HT1080 (cell line): ENCODE measurements at regions not wholly inside any gene's neighbourhood (a gene's known extent, or its start where the extent isn't known, plus 50 kb on each side); places are given as distances from the start of the nearest gene placed in this dataset.
A peak's percentile ranks its signal among the peaks of the same experiment; 100 is the strongest.
"Not testable (repeated sequence)": the region's sequence is repeated elsewhere in the genome, so short reads cannot be mapped to it uniquely, and the experiment has no call there.

Source experiments
- DNase-seq: peaks from one replicate; pipeline ENCODE4 v3.0.0-alpha.2; 2015; ENCODE audit warnings: low read depth

GRCh38 chr13:61358599-61358998 is 57.0 kb downstream of the PCDH20 start:
- no peak for DNase-seq

GRCh38 chr13:61350341-61350740 is 65.3 kb downstream of the PCDH20 start:
- no peak for DNase-seq

DNA sequence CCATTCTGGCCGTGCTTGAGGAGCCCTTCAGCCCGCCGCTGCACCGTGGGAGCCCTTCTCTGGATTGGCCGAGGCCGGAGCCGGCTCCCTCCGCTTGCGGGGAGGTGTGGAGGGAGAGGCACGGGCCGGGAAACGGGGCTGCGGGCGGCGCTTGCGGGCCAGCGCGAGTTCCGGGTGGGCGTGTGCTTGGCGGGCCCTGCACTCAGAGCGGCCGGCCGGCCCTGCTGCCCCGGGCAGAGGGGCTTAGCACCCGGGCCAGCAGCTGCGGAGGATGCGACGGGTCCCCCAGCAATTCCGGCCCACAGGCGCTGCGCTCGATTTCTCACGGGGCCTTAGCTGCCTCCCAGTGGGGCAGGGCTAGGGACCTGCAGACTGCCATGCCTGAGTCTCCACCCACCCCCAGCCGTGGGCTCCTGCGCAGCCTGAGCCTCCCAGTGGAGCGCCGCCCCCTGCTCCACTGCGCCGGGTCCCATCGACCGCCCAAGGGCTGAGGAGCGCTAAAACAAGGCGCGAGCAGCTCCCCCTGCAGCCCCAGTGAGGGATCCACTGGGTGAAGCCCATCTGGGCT is 76.5 kb downstream of the PCDH20 start:
- DNase-seq, result no peak

DNA sequence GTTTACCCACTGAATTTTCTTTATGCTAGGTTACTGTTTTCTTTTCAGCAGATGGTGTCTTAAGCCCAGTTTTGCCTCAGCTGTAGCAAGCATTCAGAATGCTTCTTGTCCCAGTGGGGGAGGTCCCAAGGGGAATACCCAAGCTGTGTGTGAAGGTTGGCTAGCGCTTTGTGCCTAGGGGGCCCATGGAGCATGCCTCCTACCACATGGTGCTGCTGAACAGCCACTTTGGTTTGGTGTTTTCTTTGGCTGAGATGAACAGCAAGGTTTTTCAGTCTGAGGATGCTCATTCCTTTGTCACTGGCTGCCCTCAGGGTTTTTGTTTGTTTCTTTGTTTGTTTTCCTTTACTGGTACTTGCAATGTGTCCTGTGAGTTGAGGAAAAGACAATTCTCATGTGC is 99.0 kb downstream of the PCDH20 start:
- no peak for DNase-seq

- DNase-seq, result no peak
These were observed 121.0 kb downstream of the PCDH20 start for GRCh38 chr13:61294467-61295191.

DNA sequence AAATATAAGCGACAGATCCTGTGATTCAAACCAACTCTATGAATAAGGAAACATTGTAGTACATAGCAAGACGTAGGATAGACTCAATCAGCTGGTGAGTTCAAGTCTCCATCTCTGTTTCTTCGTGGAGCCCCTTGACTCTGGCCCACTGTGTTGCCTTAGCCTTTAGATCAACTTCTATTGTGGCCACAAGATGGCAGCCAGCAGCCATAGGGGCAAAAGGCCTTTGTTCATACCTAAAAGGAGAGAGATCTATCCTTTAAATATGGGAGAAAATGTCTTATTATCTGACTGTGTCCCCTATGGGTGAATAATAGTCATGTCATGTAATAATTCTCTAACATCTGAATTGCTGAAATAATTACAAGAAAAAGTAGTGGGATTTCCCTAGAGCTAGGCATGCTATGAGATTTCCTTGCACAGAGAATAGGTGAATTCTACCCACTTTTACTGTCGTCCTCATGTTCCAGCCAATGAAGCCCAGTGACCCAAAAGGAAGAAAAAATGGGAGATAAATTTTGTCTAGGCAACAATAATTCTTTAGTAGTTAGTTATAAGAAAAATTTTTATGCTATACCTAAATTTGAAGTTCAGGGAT is 129.4 kb downstream of the PCDH20 start:
- DNase-seq, result peak; percentile 36

- DNase-seq, result no peak
These were observed 137.9 kb downstream of the PCDH20 start for GRCh38 chr13:61277586-61278276.

GRCh38 chr13:61277088-61277487 is 138.6 kb downstream of the PCDH20 start:
- DNase-seq, result no peak

GRCh38 chr13:61276401-61276800 is 139.2 kb downstream of the PCDH20 start:
- DNase-seq, result no peak

GRCh38 chr13:61275736-61276135 is 139.9 kb downstream of the PCDH20 start:
- DNase-seq, result no peak

DNA sequence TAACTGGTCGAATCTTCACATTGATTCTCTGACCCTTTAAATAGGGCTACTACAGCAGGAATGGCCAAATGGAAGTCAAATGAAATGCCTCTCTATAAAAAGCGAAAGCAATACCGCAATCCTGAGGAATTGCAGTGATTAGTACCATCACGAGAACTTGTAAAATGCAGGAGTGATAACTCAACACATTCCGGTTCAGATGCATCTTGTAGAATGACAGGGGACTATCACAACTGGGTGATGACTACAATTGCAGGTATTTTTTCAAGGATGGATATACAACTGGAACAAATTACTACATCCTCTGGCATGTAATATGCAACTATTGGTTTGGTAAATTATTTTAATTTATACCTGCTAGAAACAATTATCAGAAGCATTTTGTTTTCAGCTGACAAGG is 140.4 kb downstream of the PCDH20 start:
- DNase-seq, result no peak

- not testable (repeated sequence) for DNase-seq
These were observed 148.8 kb downstream of the PCDH20 start for GRCh38 chr13:61266896-61267295.

DNA sequence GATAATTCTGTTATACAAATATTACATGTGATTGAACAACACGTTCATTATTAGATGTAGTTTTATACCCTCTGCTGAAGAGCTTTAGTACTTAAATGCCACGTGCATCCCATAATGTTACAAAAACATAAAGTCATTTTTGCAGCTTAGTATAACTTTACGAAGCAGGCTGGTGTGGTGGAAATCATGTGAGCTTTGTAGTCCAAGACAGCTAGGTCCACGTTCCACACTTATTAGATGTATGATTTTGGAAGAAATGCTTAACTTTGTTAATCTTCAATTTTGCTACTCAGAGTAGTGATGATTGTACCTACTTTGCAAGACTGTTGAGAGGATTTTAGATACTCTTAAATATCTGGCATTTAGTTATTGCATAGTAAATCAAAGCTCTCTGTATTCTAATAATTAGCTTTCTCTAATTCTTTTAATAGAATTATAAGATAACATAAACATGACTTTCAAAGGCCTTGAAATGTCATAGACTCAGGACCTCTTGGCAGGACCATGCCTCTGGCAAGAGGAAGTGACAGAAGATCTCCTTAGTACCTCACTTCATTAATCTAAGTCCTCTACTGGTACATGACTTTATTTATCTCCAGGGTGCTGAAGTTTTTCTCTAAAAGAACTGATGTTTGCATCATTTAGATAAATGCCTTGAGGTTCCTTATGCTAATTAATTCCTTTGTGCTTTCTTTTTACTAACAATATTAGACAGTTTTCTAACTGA is 153.7 kb downstream of the PCDH20 start:
- no peak for DNase-seq

GRCh38 chr13:61258185-61258584 is 157.5 kb downstream of the PCDH20 start:
- DNase-seq, result no peak

GRCh38 chr13:61255040-61255796 is 160.4 kb downstream of the PCDH20 start:
- DNase-seq, result no peak

GRCh38 chr13:61253105-61253877 is 162.4 kb downstream of the PCDH20 start:
- no peak for DNase-seq

GRCh38 chr13:61252213-61252612 is 163.4 kb downstream of the PCDH20 start:
- DNase-seq, result no peak

DNA sequence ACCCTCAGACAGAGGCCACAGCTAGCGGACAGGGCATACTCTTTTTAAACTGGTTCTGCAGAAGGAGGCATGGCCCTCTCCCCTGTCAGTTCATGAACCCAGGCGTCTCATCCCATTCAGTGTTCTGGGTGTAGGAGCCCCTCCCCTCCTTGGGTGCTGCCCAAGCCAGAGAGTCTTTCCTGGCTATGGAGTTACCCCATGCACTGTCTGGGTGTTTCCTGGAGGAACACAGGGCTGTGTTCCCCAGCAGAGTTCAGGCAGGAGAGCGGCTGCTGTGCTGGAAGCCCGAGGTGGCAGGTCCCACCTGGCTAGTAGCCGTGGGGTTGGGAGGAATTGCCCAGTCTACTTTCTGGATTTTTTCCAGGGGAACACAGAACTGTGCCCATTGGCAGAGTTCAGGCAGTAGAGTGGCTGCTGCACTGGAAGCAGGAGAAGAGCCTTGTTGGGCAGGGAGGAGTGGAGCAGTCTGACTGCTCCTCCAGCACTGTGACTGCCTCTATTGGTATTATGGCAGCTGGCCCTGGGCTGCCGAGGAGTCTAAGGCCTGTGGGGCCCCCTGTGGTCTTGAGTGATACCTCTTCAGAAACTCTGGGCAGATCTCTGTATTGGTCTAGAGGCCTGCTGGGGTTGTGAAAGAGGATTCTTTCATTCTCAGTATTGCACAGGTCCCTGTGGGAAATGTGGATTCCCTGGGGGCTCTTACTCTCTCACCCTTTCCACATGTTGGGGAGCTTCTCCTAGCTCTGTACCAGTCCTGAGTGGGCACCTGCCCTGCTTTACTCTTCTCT is 168.3 kb downstream of the PCDH20 start:
- no peak for DNase-seq

- DNase-seq, result no peak
These were observed 169.3 kb downstream of the PCDH20 start for GRCh38 chr13:61246351-61246750.
